ENCODE measurements at regions not wholly inside any gene's neighbourhood (a gene's known extent, or its start where the extent isn't known, plus 50 kb on each side); places are given as distances from the start of the nearest gene placed in this dataset.

DNA sequence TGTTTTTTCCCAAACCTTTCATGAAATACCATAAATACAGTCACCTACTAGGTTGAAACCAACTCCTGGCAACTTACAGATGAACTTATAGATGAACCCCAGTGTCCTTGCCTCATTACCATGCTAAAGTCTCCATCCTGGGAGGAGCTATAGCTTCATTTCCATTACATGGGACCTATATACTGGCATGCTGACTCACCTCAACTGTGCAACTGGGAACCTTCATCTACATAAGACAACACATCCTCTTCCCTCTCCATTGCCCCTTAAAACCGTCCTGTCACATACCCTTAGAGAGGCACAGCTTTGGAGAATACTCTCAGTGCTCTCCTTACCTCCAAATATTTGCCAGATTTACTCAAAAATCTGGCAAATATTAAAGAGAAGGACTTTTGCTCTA lies 638.3 kb downstream of the HTR1A start:
- H3K9ac ChIP-seq (ENCODE audit: low read length), result no peak overlapping the region
- H3K27me3 ChIP-seq (ENCODE audit: insufficient read depth, low read length), result no peaks in the 10 kb centered on the region
- no peaks in the 10 kb centered on the region for H3F3A ChIP-seq (ENCODE audit: insufficient read depth, low read length)
- H3K4me1 ChIP-seq (ENCODE audit: insufficient read depth, low read length, severe bottlenecking), result no peaks in the 10 kb centered on the region
- no peaks in the 10 kb centered on the region for H3K79me2 ChIP-seq (ENCODE audit: insufficient read depth, low read length)
- no peak for TF ChIP-seq EZH2 (IDR thresholded peaks at IDR 0.05; ENCODE audit: borderline replicate concordance, low read length)
- TF ChIP-seq CTCF (IDR thresholded peaks at IDR 0.05; ENCODE audit: low read length), result no peak
- H3K27ac ChIP-seq (ENCODE audit: low read depth, low read length, poor library complexity, severe bottlenecking), result no peak overlapping the region
- no peak overlapping the region for H3K4me2 ChIP-seq (ENCODE audit: low read length)
- H3K36me3 ChIP-seq (ENCODE audit: insufficient read depth, low read length), result no peaks in the 10 kb centered on the region
- no peaks in the 10 kb centered on the region for H4K20me1 ChIP-seq (ENCODE audit: insufficient read depth, low read length)
- H3K4me3 ChIP-seq (ENCODE audit: low read depth, low read length, poor library complexity, severe bottlenecking), result no peak overlapping the region
- H3K9me2 ChIP-seq (ENCODE audit: low read depth, low read length), result no peaks in the 10 kb centered on the region
- H2AFZ ChIP-seq (ENCODE audit: low read length), result no peak overlapping the region
- H3K9me3 ChIP-seq (ENCODE audit: low read length), result no peaks in the 10 kb centered on the region

- Histone ChIP-seq H3K27ac (ENCODE audit: low read depth, low read length, poor library complexity, severe bottlenecking) (no peak overlapping the region), H2AFZ (ENCODE audit: low read length) (no peak overlapping the region), H3K4me2 (ENCODE audit: low read length) (no peak overlapping the region), H3K79me2 (ENCODE audit: insufficient read depth, low read length) (no peaks in the 10 kb centered on the region), H3K9ac (ENCODE audit: low read length) (no peak overlapping the region), H4K20me1 (ENCODE audit: insufficient read depth, low read length) (no peaks in the 10 kb centered on the region), H3F3A (ENCODE audit: insufficient read depth, low read length) (no peaks in the 10 kb centered on the region), H3K36me3 (ENCODE audit: insufficient read depth, low read length) (no peaks in the 10 kb centered on the region), H3K4me1 (ENCODE audit: insufficient read depth, low read length, severe bottlenecking) (no peaks in the 10 kb centered on the region), H3K9me3 (ENCODE audit: low read length) (no peaks in the 10 kb centered on the region), H3K27me3 (ENCODE audit: insufficient read depth, low read length) (no peaks in the 10 kb centered on the region), H3K9me2 (ENCODE audit: low read depth, low read length) (no peaks in the 10 kb centered on the region), H3K4me3 (ENCODE audit: low read depth, low read length, poor library complexity, severe bottlenecking) (no peak overlapping the region)
- TF ChIP-seq EZH2 (IDR thresholded peaks at IDR 0.05; ENCODE audit: borderline replicate concordance, low read length) (no peak), CTCF (IDR thresholded peaks at IDR 0.05; ENCODE audit: low read length) (no peak)
These were observed 647.7 kb downstream of the HTR1A start for GRCh38 chr5:63314551-63314950.

GRCh38 chr5:63310644-63311043 lies 651.6 kb downstream of the HTR1A start:
- Histone ChIP-seq H3K9me2 (ENCODE audit: low read depth, low read length) (no peaks in the 10 kb centered on the region), H3K27me3 (ENCODE audit: insufficient read depth, low read length) (no peaks in the 10 kb centered on the region), H3K9me3 (ENCODE audit: low read length) (no peaks in the 10 kb centered on the region), H3F3A (ENCODE audit: insufficient read depth, low read length) (no peaks in the 10 kb centered on the region), H3K9ac (ENCODE audit: low read length) (no peak overlapping the region), H3K36me3 (ENCODE audit: insufficient read depth, low read length) (no peaks in the 10 kb centered on the region), H2AFZ (ENCODE audit: low read length) (no peak overlapping the region), H3K4me1 (ENCODE audit: insufficient read depth, low read length, severe bottlenecking) (no peaks in the 10 kb centered on the region), H3K4me3 (ENCODE audit: low read depth, low read length, poor library complexity, severe bottlenecking) (no peak overlapping the region), H3K27ac (ENCODE audit: low read depth, low read length, poor library complexity, severe bottlenecking) (no peak overlapping the region), H3K79me2 (ENCODE audit: insufficient read depth, low read length) (no peaks in the 10 kb centered on the region), H3K4me2 (ENCODE audit: low read length) (no peak overlapping the region), H4K20me1 (ENCODE audit: insufficient read depth, low read length) (no peaks in the 10 kb centered on the region)
- no peak for TF ChIP-seq CTCF (IDR thresholded peaks at IDR 0.05; ENCODE audit: low read length)
- no peak for TF ChIP-seq EZH2 (IDR thresholded peaks at IDR 0.05; ENCODE audit: borderline replicate concordance, low read length)

All from OCI-LY1 (cell line).